H9 (cell line): ENCODE measurements at regions not wholly inside any gene's neighbourhood (a gene's known extent, or its start where the extent isn't known, plus 50 kb on each side); places are given as distances from the start of the nearest gene placed in this dataset.

Experiments used
- DNase-seq: peaks from one replicate; pipeline ENCODE4 v3.0.0-alpha.2; 2017
- H2AFZ ChIP-seq: one replicate; pipeline ENCODE4 v1.6.1; 2013; ENCODE audit warnings: mild to moderate bottlenecking, low read length, control low read depth, moderate library complexity
- H2AK5ac ChIP-seq: 2 replicates; pipeline ENCODE4 v1.6.1; 2013; ENCODE audit warnings: low read length, control low read depth, mixed read lengths; ENCODE audit not compliant: insufficient read length
- H2BK120ac ChIP-seq: one replicate; pipeline ENCODE4 v1.6.1; 2013; ENCODE audit warnings: low read depth, mild to moderate bottlenecking, low read length, control low read depth, inconsistent platforms; ENCODE audit not compliant: poor library complexity, severe bottlenecking
- H2BK12ac ChIP-seq: 2 replicates; pipeline ENCODE4 v1.6.1; 2013; ENCODE audit warnings: low read length, control low read depth, mixed read lengths, low read depth; ENCODE audit not compliant: insufficient read length
- H2BK15ac ChIP-seq: 2 replicates; pipeline ENCODE4 v1.6.1; 2013; ENCODE audit warnings: low read depth, low read length, control low read depth
- H2BK20ac ChIP-seq: one replicate; pipeline ENCODE4 v1.6.1; 2013; ENCODE audit warnings: low read depth, mild to moderate bottlenecking, low read length, control low read depth, inconsistent platforms; ENCODE audit not compliant: poor library complexity, severe bottlenecking
- H2BK5ac ChIP-seq: 2 replicates; pipeline ENCODE4 v1.6.1; 2013; ENCODE audit warnings: low read length, control low read depth, mixed read lengths; ENCODE audit not compliant: insufficient read length
- H3K14ac ChIP-seq: 2 replicates; pipeline ENCODE4 v1.6.1; 2013; ENCODE audit warnings: low read length, control low read depth; ENCODE audit not compliant: insufficient read depth
- H3K18ac ChIP-seq: 2 replicates; pipeline ENCODE4 v1.6.1; 2013; ENCODE audit warnings: low read depth, mild to moderate bottlenecking, mixed read lengths, low read length, control low read depth; ENCODE audit not compliant: insufficient read length
- H3K23ac ChIP-seq: 2 replicates; pipeline ENCODE4 v1.6.1; 2013; ENCODE audit warnings: low read length, control low read depth, mixed read lengths, low read depth; ENCODE audit not compliant: insufficient read length
- H3K23me2 ChIP-seq: 2 replicates; pipeline ENCODE4 v1.6.1; 2013; ENCODE audit warnings: low read depth, mild to moderate bottlenecking, mixed read lengths, low read length, control low read depth; ENCODE audit not compliant: insufficient read length, poor library complexity, severe bottlenecking
- H3K27ac ChIP-seq: 2 replicates; pipeline ENCODE4 v1.5.1; 2013; ENCODE audit warnings: low read length, control low read depth, mixed read lengths, low read depth; ENCODE audit not compliant: insufficient read length
- H3K27me3 ChIP-seq: 2 replicates; pipeline ENCODE4 v1.6.1; 2013; ENCODE audit warnings: low read length, control low read depth, inconsistent platforms; ENCODE audit not compliant: insufficient read depth
- H3K4ac ChIP-seq: 2 replicates; pipeline ENCODE4 v1.6.1; 2013; ENCODE audit warnings: low read depth, mild to moderate bottlenecking, control low read depth, inconsistent platforms, low read length, moderate library complexity
- H3K4me1 ChIP-seq: 2 replicates; pipeline ENCODE4 v1.6.1; 2013; ENCODE audit warnings: low read length, control low read depth, inconsistent platforms; ENCODE audit not compliant: insufficient read depth
- H3K4me2 ChIP-seq: 2 replicates; pipeline ENCODE4 v1.6.1; 2013; ENCODE audit warnings: low read length, control low read depth, mixed read lengths; ENCODE audit not compliant: insufficient read length, insufficient read depth
- H3K56ac ChIP-seq: 2 replicates; pipeline ENCODE4 v1.6.1; 2013; ENCODE audit warnings: low read depth, mild to moderate bottlenecking, mixed read lengths, low read length, control low read depth; ENCODE audit not compliant: insufficient read length
- H3K79me1 ChIP-seq: 2 replicates; pipeline ENCODE4 v1.6.1; 2013; ENCODE audit warnings: low read depth, mild to moderate bottlenecking, moderate library complexity, low read length, control low read depth, inconsistent platforms; ENCODE audit not compliant: insufficient read depth, poor library complexity, severe bottlenecking
- H3K79me2 ChIP-seq: 2 replicates; pipeline ENCODE4 v1.6.1; 2013; ENCODE audit warnings: low read length, control low read depth, inconsistent platforms; ENCODE audit not compliant: insufficient read depth
- H3K9ac ChIP-seq: 2 replicates; pipeline ENCODE4 v1.6.1; 2013; ENCODE audit warnings: low read length, control low read depth, mixed read lengths; ENCODE audit not compliant: insufficient read length; ENCODE audit errors: extremely low read depth
- H3K9me3 ChIP-seq: one replicate; pipeline ENCODE4 v1.6.1; 2013; ENCODE audit warnings: low read depth, low read length, inconsistent platforms; ENCODE audit not compliant: control insufficient read depth
- H3T11ph ChIP-seq: one replicate; pipeline ENCODE4 v1.6.1; 2013; ENCODE audit warnings: mild to moderate bottlenecking, low read length, control low read depth, inconsistent platforms
- H4K20me1 ChIP-seq: one replicate; pipeline ENCODE4 v1.6.1; 2013; ENCODE audit not compliant: control insufficient read depth, insufficient read length, insufficient read depth
- H4K5ac ChIP-seq: 2 replicates; pipeline ENCODE4 v1.6.1; 2013; ENCODE audit warnings: low read depth, mild to moderate bottlenecking, mixed read lengths, low read length, control low read depth; ENCODE audit not compliant: insufficient read length
- H4K8ac ChIP-seq: replicated peaks from 2 replicates; pipeline ENCODE4 v1.6.1; 2013; ENCODE audit warnings: low read length, control low read depth, mixed read lengths, low read depth; ENCODE audit not compliant: insufficient read length
- H4K91ac ChIP-seq: 2 replicates; pipeline ENCODE4 v1.6.1; 2013; ENCODE audit warnings: low read depth, mild to moderate bottlenecking, moderate library complexity, mixed read lengths, low read length, control low read depth; ENCODE audit not compliant: insufficient read length
- H3K27ac Mint-ChIP-seq, 3 experiments: 2 replicates in 2 of 3; 3 replicates in 1 of 3; pipeline ENCODE4 v1.8.0; 2020 to 2021; ENCODE audit warnings: mixed read lengths in 3 of 3, mild to moderate bottlenecking in 1 of 3, moderate library complexity in 1 of 3
- H3K27me3 Mint-ChIP-seq: 2 replicates; pipeline ENCODE4 v1.8.0; 2021; ENCODE audit warnings: low read depth, mild to moderate bottlenecking, moderate library complexity, mixed read lengths
- H3K36me3 Mint-ChIP-seq, 3 experiments: 2 replicates in 2 of 3; 3 replicates in 1 of 3; pipeline ENCODE4 v1.8.0; 2020 to 2021; ENCODE audit warnings: low read depth in 3 of 3, mixed read lengths in 3 of 3; ENCODE audit not compliant: insufficient read depth in 1 of 3
- H3K4me1 Mint-ChIP-seq, 2 experiments: 2 replicates each; pipeline ENCODE4 v1.8.0; 2020; ENCODE audit warnings: mixed read lengths in 2 of 2
- H3K4me3 Mint-ChIP-seq, 2 experiments: 2 replicates in 1 of 2; 3 replicates in 1 of 2; pipeline ENCODE4 v1.8.0; 2020 to 2021; ENCODE audit warnings: mild to moderate bottlenecking in 2 of 2, mixed read lengths in 2 of 2, moderate library complexity in 1 of 2
- H3K9me3 Mint-ChIP-seq, 2 experiments: 2 replicates in 1 of 2; 3 replicates in 1 of 2; pipeline ENCODE4 v1.8.0; 2020; ENCODE audit warnings: mild to moderate bottlenecking in 2 of 2, mixed read lengths in 2 of 2, moderate library complexity in 1 of 2
- CTCF ChIP-seq: fragments of 200-600 bp; sonication (generic); conservative IDR thresholded peaks from 3 replicates; pipeline ENCODE4 v1.8.0; 2021; ENCODE audit warnings: antibody characterized with exemption, mild to moderate bottlenecking

GRCh38 chr1:67956116-67956515 lies 94.3 kb downstream of the DIRAS3 start:
- H2BK120ac ChIP-seq: no peak overlapping the region
- no peaks in the 10 kb centered on the region for H3K4me1 Mint-ChIP-seq

More at GRCh38 chr1:67956116-67956515, 94.3 kb downstream of the DIRAS3 start:
- H3K27me3 ChIP-seq: no peaks in the 10 kb centered on the region
- no peak for TF ChIP-seq CTCF
- no peak overlapping the region for H4K5ac ChIP-seq
- H2BK15ac ChIP-seq: no peak overlapping the region
- Mint-ChIP-seq H3K27ac (no peak overlapping the region), H3K36me3 (no peaks in the 10 kb centered on the region), H3K4me3 (no peak overlapping the region), H3K27me3 (no peaks in the 10 kb centered on the region), H3K9me3 (no peaks in the 10 kb centered on the region)
- H3K56ac ChIP-seq: no peak overlapping the region
- H3K18ac ChIP-seq: no peak overlapping the region
- no peak overlapping the region for H4K8ac ChIP-seq
- H3T11ph ChIP-seq: no peak overlapping the region
- no peak overlapping the region for H2BK5ac ChIP-seq
- H2BK12ac ChIP-seq: no peak overlapping the region
- H3K23me2 ChIP-seq: no peaks in the 10 kb centered on the region
- H3K4ac ChIP-seq: no peak overlapping the region
- H2AFZ ChIP-seq: no peak overlapping the region
- no peaks in the 10 kb centered on the region for H3K79me1 ChIP-seq
- no peaks in the 10 kb centered on the region for H4K20me1 ChIP-seq
- no peaks in the 10 kb centered on the region for H3K79me2 ChIP-seq
- H2AK5ac ChIP-seq: no peak overlapping the region
- no peaks in the 10 kb centered on the region for H3K4me1 ChIP-seq
- no peak overlapping the region for H3K23ac ChIP-seq
- no peak overlapping the region for H4K91ac ChIP-seq
- no peak overlapping the region for H3K14ac ChIP-seq
- no peak overlapping the region for H3K27ac ChIP-seq
- no peak overlapping the region for H2BK20ac ChIP-seq
- no peak overlapping the region for H3K9ac ChIP-seq
- no peaks in the 10 kb centered on the region for H3K9me3 ChIP-seq
- no peak overlapping the region for H3K4me2 ChIP-seq
- no peak for DNase-seq
